ENCODE measurements at regions not wholly inside any gene's neighbourhood (a gene's known extent, or its start where the extent isn't known, plus 50 kb on each side); places are given as distances from the start of the nearest gene placed in this dataset.

GRCh38 chr6:145547594-145548335 lies 187.6 kb downstream of the EPM2A start:
- Histone ChIP-seq H3K27ac (ENCODE audit: low read depth in 1 of 2, low read length in 2 of 2) (no peak overlapping the region), H3K27me3 (ENCODE audit: control insufficient read depth in 4 of 4, insufficient read depth in 4 of 4, low read length in 3 of 4) (no peaks in the 10 kb centered on the region), H3K4me1 (ENCODE audit: control insufficient read depth in 4 of 4, insufficient read depth in 4 of 4, low read length in 3 of 4) (no peaks in the 10 kb centered on the region), H3K36me3 (ENCODE audit: control insufficient read depth in 4 of 4, insufficient read depth in 3 of 4, low read depth in 1 of 4, low read length in 3 of 4) (no peaks in the 10 kb centered on the region), H3K4me3 (ENCODE audit: low read depth in 1 of 3, low read length in 3 of 3) (no peak overlapping the region), H3K9me3 (ENCODE audit: control insufficient read depth in 4 of 4, low read length in 3 of 4) (no peaks in the 10 kb centered on the region), H3K9ac (ENCODE audit: low read depth in 1 of 2, low read length in 2 of 2) (no peak overlapping the region)
- WGBS, result 85% methylated on average over 4 of the region's 4 CpGs
- DNase-seq (ENCODE audit: low spot score), result no peak
- TF ChIP-seq TAF1 (conservative IDR thresholded peaks at IDR 0.05) (no peak), NR2F2 (IDR thresholded peaks at IDR 0.05) (no peak), FOXA2 (IDR thresholded peaks at IDR 0.05) (no peak), RXRA (IDR thresholded peaks at IDR 0.05) (no peak), HNF4A (conservative IDR thresholded peaks at IDR 0.05) (no peak), MAX (IDR thresholded peaks at IDR 0.05) (no peak), FOXA1 (IDR thresholded peaks at IDR 0.05) (no peak)
- TF ChIP-seq, protein P1, sequence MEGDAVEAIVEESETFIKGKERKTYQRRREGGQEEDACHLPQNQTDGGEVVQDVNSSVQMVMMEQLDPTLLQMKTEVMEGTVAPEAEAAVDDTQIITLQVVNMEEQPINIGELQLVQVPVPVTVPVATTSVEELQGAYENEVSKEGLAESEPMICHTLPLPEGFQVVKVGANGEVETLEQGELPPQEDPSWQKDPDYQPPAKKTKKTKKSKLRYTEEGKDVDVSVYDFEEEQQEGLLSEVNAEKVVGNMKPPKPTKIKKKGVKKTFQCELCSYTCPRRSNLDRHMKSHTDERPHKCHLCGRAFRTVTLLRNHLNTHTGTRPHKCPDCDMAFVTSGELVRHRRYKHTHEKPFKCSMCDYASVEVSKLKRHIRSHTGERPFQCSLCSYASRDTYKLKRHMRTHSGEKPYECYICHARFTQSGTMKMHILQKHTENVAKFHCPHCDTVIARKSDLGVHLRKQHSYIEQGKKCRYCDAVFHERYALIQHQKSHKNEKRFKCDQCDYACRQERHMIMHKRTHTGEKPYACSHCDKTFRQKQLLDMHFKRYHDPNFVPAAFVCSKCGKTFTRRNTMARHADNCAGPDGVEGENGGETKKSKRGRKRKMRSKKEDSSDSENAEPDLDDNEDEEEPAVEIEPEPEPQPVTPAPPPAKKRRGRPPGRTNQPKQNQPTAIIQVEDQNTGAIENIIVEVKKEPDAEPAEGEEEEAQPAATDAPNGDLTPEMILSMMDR (IDR thresholded peaks at IDR 0.05; ENCODE audit: low read depth, low read length, missing input control), result no peak
- TF ChIP-seq, protein P2, sequence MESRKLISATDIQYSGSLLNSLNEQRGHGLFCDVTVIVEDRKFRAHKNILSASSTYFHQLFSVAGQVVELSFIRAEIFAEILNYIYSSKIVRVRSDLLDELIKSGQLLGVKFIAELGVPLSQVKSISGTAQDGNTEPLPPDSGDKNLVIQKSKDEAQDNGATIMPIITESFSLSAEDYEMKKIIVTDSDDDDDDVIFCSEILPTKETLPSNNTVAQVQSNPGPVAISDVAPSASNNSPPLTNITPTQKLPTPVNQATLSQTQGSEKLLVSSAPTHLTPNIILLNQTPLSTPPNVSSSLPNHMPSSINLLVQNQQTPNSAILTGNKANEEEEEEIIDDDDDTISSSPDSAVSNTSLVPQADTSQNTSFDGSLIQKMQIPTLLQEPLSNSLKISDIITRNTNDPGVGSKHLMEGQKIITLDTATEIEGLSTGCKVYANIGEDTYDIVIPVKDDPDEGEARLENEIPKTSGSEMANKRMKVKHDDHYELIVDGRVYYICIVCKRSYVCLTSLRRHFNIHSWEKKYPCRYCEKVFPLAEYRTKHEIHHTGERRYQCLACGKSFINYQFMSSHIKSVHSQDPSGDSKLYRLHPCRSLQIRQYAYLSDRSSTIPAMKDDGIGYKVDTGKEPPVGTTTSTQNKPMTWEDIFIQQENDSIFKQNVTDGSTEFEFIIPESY (IDR thresholded peaks at IDR 0.05), result no peak

DNA sequence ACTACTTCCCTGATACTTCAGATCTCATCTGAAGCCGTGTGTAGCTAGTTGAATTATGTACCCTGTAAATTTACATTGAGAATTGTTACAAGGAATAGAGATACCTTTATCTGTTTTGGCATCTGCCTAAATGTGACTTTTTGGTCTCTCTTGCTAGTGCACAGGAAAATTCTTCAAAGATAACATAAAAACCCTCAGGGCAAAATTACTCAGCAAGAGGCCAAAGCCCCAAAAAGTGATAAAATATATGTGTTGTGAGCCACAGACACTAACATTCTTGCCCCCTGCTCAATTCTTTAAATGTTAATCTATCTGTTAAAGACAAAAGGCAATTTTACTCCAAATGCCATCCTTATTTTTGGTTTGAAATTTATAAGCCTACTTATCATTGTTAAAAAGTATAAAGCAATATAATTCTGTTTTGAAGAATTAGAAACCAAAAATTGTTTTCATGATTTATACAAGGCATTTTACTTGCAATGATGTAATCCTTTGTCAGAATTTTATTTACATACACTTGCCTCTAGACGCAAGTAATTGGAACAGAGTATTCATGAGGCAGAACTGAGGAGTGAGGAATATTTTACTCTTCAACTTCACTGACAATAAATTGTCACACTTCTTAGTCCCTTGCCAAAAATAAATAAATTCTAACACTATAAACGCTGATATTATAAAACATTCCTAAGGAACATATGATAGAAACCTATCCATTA lies 186.2 kb downstream of the EPM2A start:
- no peak for DNase-seq (ENCODE audit: low spot score)
- WGBS, result 62% methylated on average over 3 of the region's 3 CpGs
- no peak overlapping the region for H3K9ac ChIP-seq (ENCODE audit: low read depth in 1 of 2, low read length in 2 of 2)
- H3K4me3 ChIP-seq (ENCODE audit: low read depth in 1 of 3, low read length in 3 of 3), result no peak overlapping the region
- H3K36me3 ChIP-seq (ENCODE audit: control insufficient read depth in 4 of 4, insufficient read depth in 3 of 4, low read depth in 1 of 4, low read length in 3 of 4), result no peaks in the 10 kb centered on the region
- H3K4me1 ChIP-seq (ENCODE audit: control insufficient read depth in 4 of 4, insufficient read depth in 4 of 4, low read length in 3 of 4), result no peaks in the 10 kb centered on the region
- H3K27ac ChIP-seq (ENCODE audit: low read depth in 1 of 2, low read length in 2 of 2), result no peak overlapping the region
- no peak for TF ChIP-seq SP1 (IDR thresholded peaks at IDR 0.05)
- no peak for TF ChIP-seq RXRA (IDR thresholded peaks at IDR 0.05)
- TF ChIP-seq, protein P2 (IDR thresholded peaks at IDR 0.05), result no peak
- no peak for TF ChIP-seq HNF4G (IDR thresholded peaks at IDR 0.05)
- no peak for TF ChIP-seq FOXA1 (IDR thresholded peaks at IDR 0.05)
- TF ChIP-seq, protein P1 (IDR thresholded peaks at IDR 0.05; ENCODE audit: low read depth, low read length, missing input control), result no peak
- no peak for TF ChIP-seq YY1 (IDR thresholded peaks at IDR 0.05)
- TF ChIP-seq NR2F2 (IDR thresholded peaks at IDR 0.05), result no peak
- H3K9me3 ChIP-seq (ENCODE audit: control insufficient read depth in 4 of 4, low read length in 3 of 4), result no peaks in the 10 kb centered on the region
- H3K27me3 ChIP-seq (ENCODE audit: control insufficient read depth in 4 of 4, insufficient read depth in 4 of 4, low read length in 3 of 4), result no peaks in the 10 kb centered on the region

Data from liver (tissue), 8 donors.